Astrocyte (in vitro differentiated cells and primary cell): ENCODE measurements at regions not wholly inside any gene's neighbourhood (a gene's known extent, or its start where the extent isn't known, plus 50 kb on each side); places are given as distances from the start of the nearest gene placed in this dataset.

Experiments used
- DNase-seq: peaks from one replicate; pipeline ENCODE4 v3.0.0-alpha.2; 2010; ENCODE audit warnings: low read depth
- FAIRE-seq: peaks from 2 replicates; lab custom pipeline; 2011; peaks lifted over from hg19 to GRCh38; lab: Jason Lieb, UNC
- H2AFZ ChIP-seq: 2 replicates; pipeline ENCODE4 v1.6.0; 2012; ENCODE audit warnings: low read depth, low read length, inconsistent platforms
- H3K27ac ChIP-seq: 2 replicates; pipeline ENCODE4 v1.5.1; 2011; ENCODE audit warnings: low read depth, low read length, inconsistent platforms
- H3K27me3 ChIP-seq: 2 replicates; pipeline ENCODE4 v1.6.0; 2011; ENCODE audit warnings: low read length, inconsistent platforms; ENCODE audit not compliant: insufficient read depth
- H3K36me3 ChIP-seq: 2 replicates; pipeline ENCODE4 v1.5.1; 2011; ENCODE audit warnings: low read length, inconsistent platforms; ENCODE audit not compliant: insufficient read depth
- H3K4me1 ChIP-seq: 2 replicates; pipeline ENCODE4 v1.5.1; 2011; ENCODE audit warnings: low read length, inconsistent platforms; ENCODE audit not compliant: insufficient read depth
- H3K4me2 ChIP-seq: 2 replicates; pipeline ENCODE4 v1.6.0; 2012; ENCODE audit warnings: low read length, inconsistent platforms
- H3K4me3 ChIP-seq: 2 replicates; pipeline ENCODE4 v1.5.1; 2011; ENCODE audit warnings: low read depth, mild to moderate bottlenecking, low read length, inconsistent platforms; ENCODE audit not compliant: insufficient read depth
- H3K79me2 ChIP-seq: 2 replicates; pipeline ENCODE4 v1.6.0; 2012; ENCODE audit warnings: mild to moderate bottlenecking, low read length, inconsistent platforms; ENCODE audit not compliant: insufficient read depth
- H3K9ac ChIP-seq: 2 replicates; pipeline ENCODE4 v1.6.0; 2012; ENCODE audit warnings: mild to moderate bottlenecking, low read length, inconsistent platforms
- H3K9me3 ChIP-seq: 2 replicates; pipeline ENCODE4 v1.5.1; 2012; ENCODE audit warnings: low read depth, mild to moderate bottlenecking, low read length, inconsistent platforms; ENCODE audit not compliant: insufficient read depth
- H4K20me1 ChIP-seq: 2 replicates; pipeline ENCODE4 v1.6.0; 2012; ENCODE audit warnings: low read length, inconsistent platforms; ENCODE audit not compliant: insufficient read depth
- H3K27ac Mint-ChIP-seq: one replicate; pipeline ENCODE4 v1.8.0; 2021; ENCODE audit warnings: mild to moderate bottlenecking, mixed read lengths; ENCODE audit not compliant: unreplicated experiment
- H3K27me3 Mint-ChIP-seq: one replicate; pipeline ENCODE4 v1.8.0; 2021; ENCODE audit warnings: low read depth, mixed read lengths; ENCODE audit not compliant: unreplicated experiment
- H3K36me3 Mint-ChIP-seq: one replicate; pipeline ENCODE4 v1.8.0; 2021; ENCODE audit warnings: low read depth, mixed read lengths; ENCODE audit not compliant: unreplicated experiment
- H3K4me1 Mint-ChIP-seq: one replicate; pipeline ENCODE4 v1.8.0; 2021; ENCODE audit warnings: low read depth, mixed read lengths; ENCODE audit not compliant: unreplicated experiment
- H3K4me3 Mint-ChIP-seq: one replicate; pipeline ENCODE4 v1.8.0; 2021; ENCODE audit warnings: mild to moderate bottlenecking, moderate library complexity, mixed read lengths; ENCODE audit not compliant: unreplicated experiment
- H3K9me3 Mint-ChIP-seq: one replicate; pipeline ENCODE4 v1.8.0; 2021; ENCODE audit warnings: mild to moderate bottlenecking, mixed read lengths; ENCODE audit not compliant: unreplicated experiment
- EZH2 ChIP-seq: IDR thresholded peaks from 2 replicates; pipeline ENCODE4 v1.6.1; 2012; ENCODE audit warnings: mild to moderate bottlenecking, low read length, inconsistent platforms; ENCODE audit not compliant: insufficient read depth
- TF ChIP-seq, protein P1 (sequence below): IDR thresholded peaks from 2 replicates; pipeline ENCODE4 v1.5.1; 2011; ENCODE audit warnings: low read depth, mild to moderate bottlenecking, inconsistent platforms, low read length, moderate library complexity; ENCODE audit not compliant: insufficient read depth

- Histone ChIP-seq H3K27ac (no peak overlapping the region), H3K9me3 (peaks cover 3% of the 10 kb centered on the region), H3K79me2 (no peaks in the 10 kb centered on the region), H3K9ac (no peak overlapping the region), H3K27me3 (no peaks in the 10 kb centered on the region), H2AFZ (no peak overlapping the region), H3K36me3 (no peaks in the 10 kb centered on the region), H3K4me1 (no peaks in the 10 kb centered on the region), H4K20me1 (no peaks in the 10 kb centered on the region), H3K4me3 (no peak overlapping the region), H3K4me2 (peak overlapping the region; percentile 17)
- no peaks in the 10 kb centered on the region for H3K36me3 Mint-ChIP-seq
- no peaks in the 10 kb centered on the region for H3K4me1 Mint-ChIP-seq
- FAIRE-seq = no peak
- TF ChIP-seq EZH2 = no peak
- TF ChIP-seq, protein P1, sequence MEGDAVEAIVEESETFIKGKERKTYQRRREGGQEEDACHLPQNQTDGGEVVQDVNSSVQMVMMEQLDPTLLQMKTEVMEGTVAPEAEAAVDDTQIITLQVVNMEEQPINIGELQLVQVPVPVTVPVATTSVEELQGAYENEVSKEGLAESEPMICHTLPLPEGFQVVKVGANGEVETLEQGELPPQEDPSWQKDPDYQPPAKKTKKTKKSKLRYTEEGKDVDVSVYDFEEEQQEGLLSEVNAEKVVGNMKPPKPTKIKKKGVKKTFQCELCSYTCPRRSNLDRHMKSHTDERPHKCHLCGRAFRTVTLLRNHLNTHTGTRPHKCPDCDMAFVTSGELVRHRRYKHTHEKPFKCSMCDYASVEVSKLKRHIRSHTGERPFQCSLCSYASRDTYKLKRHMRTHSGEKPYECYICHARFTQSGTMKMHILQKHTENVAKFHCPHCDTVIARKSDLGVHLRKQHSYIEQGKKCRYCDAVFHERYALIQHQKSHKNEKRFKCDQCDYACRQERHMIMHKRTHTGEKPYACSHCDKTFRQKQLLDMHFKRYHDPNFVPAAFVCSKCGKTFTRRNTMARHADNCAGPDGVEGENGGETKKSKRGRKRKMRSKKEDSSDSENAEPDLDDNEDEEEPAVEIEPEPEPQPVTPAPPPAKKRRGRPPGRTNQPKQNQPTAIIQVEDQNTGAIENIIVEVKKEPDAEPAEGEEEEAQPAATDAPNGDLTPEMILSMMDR = no peak
- H3K27me3 Mint-ChIP-seq = no peaks in the 10 kb centered on the region
- H3K9me3 Mint-ChIP-seq = peaks cover 7% of the 10 kb centered on the region
- H3K4me3 Mint-ChIP-seq = no peak overlapping the region
- peak; percentile 66 for DNase-seq
- no peak overlapping the region for H3K27ac Mint-ChIP-seq
Measured at GRCh38 chr12:126397071-126397581, 1331.9 kb downstream of the AACS start.

DNA sequence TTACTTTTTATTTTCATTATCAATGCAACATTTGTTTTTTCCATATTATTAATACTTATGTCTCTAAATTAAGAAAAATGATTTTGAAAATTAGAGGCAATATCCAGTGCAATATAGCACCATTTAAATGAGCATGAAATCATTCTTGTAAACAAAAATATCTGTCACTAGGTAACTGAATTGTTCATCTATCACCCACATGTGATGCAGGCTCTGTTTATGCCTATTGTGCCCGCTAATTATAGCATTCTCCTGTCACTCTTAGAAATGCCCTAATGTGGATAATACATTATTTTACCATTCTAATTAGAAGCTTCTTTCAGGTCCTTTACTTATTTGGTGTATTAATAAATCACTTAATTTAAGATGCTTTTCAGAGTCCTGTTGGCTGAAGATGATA is 1332.4 kb downstream of the AACS start:
- Mint-ChIP-seq H3K27ac (no peak overlapping the region), H3K4me3 (no peak overlapping the region), H3K27me3 (no peaks in the 10 kb centered on the region), H3K36me3 (no peaks in the 10 kb centered on the region), H3K9me3 (peaks cover 7% of the 10 kb centered on the region), H3K4me1 (no peaks in the 10 kb centered on the region)
- Histone ChIP-seq H3K9ac (no peak overlapping the region), H4K20me1 (no peaks in the 10 kb centered on the region), H3K9me3 (peaks cover 3% of the 10 kb centered on the region), H3K4me3 (no peak overlapping the region), H3K4me1 (peaks cover 3% of the 10 kb centered on the region), H3K27ac (no peak overlapping the region), H3K4me2 (no peak overlapping the region), H3K27me3 (no peaks in the 10 kb centered on the region), H2AFZ (no peak overlapping the region), H3K79me2 (no peaks in the 10 kb centered on the region), H3K36me3 (no peaks in the 10 kb centered on the region)
- DNase-seq (no peak), FAIRE-seq (no peak)
- TF ChIP-seq EZH2 = no peak
- TF ChIP-seq, protein P1 = no peak

DNA sequence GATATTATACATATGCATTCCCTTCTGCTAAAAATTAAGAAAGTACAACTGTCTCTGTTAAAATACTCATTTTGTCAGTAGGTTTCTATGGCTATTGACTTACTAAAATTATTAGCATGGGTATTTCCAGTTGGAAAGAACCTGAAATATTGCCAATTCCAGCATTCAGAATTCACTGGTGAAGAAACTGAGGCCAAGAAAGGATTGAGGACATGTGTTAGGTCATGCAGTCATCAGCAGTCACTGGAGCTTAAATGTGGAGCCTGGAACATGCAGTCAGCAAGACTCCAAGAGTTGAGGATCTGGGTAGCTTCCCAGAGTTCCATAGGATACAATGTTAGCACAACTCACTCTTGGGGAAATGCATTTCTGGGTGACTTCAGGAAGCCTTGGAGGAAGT is 1335.6 kb downstream of the AACS start:
- H3K4me3 ChIP-seq = no peak overlapping the region
- Mint-ChIP-seq H3K4me3 (no peak overlapping the region), H3K36me3 (no peaks in the 10 kb centered on the region), H3K27ac (no peak overlapping the region), H3K4me1 (no peaks in the 10 kb centered on the region), H3K27me3 (no peaks in the 10 kb centered on the region), H3K9me3 (peaks cover 7% of the 10 kb centered on the region)
- no peak overlapping the region for H2AFZ ChIP-seq
- H3K79me2 ChIP-seq = no peaks in the 10 kb centered on the region
- FAIRE-seq (no peak), DNase-seq (no peak)
- no peak overlapping the region for H3K4me2 ChIP-seq
- no peak overlapping the region for H3K27ac ChIP-seq
- no peak overlapping the region for H3K9ac ChIP-seq
- no peaks in the 10 kb centered on the region for H3K27me3 ChIP-seq
- TF ChIP-seq, protein P1 = no peak
- TF ChIP-seq EZH2 = no peak
- H4K20me1 ChIP-seq = no peaks in the 10 kb centered on the region
- H3K9me3 ChIP-seq = peaks cover 3% of the 10 kb centered on the region
- H3K36me3 ChIP-seq = no peaks in the 10 kb centered on the region
- peaks cover 18% of the 10 kb centered on the region for H3K4me1 ChIP-seq
